Muscle of back (tissue), 3 donors: ENCODE measurements at regions not wholly inside any gene's neighbourhood (a gene's known extent, or its start where the extent isn't known, plus 50 kb on each side); places are given as distances from the start of the nearest gene placed in this dataset.
A peak's percentile ranks its signal among the peaks of the same experiment; 100 is the strongest.

Source experiments
- DNase-seq, 3 donors: peaks; one replicate each; pipeline versions ENCODE4 v3.0.0 to v3.0.0-alpha.2; 2013

GRCh38 chr2:223519471-223519870 lies 82.7 kb downstream of the SCG2 start:
- DNase-seq: no peak

GRCh38 chr2:223522796-223523195 lies 79.4 kb downstream of the SCG2 start:
- no peak for DNase-seq

- DNase-seq: peak in 1 of 3 donors; percentile 20
These were observed 78.6 kb downstream of the SCG2 start for GRCh38 chr2:223523551-223524001.

- DNase-seq: no peak
These were observed 78.1 kb downstream of the SCG2 start for GRCh38 chr2:223524066-223524465.

- DNase-seq: no peak
These were observed 76.1 kb downstream of the SCG2 start for GRCh38 chr2:223526106-223526505.

GRCh38 chr2:223528036-223528435 lies 74.1 kb downstream of the SCG2 start:
- DNase-seq: peak in 2 of 3 donors; percentile 39 to 63

- no peak for DNase-seq
These were observed 72.5 kb downstream of the SCG2 start for GRCh38 chr2:223529696-223530095.

- no peak for DNase-seq
These were observed 71.3 kb downstream of the SCG2 start for GRCh38 chr2:223530811-223531210.

GRCh38 chr2:223532161-223532560 lies 70.0 kb downstream of the SCG2 start:
- no peak for DNase-seq

- DNase-seq: no peak
These were observed 69.4 kb downstream of the SCG2 start for GRCh38 chr2:223532712-223533111.

GRCh38 chr2:223536546-223536945 lies 65.6 kb downstream of the SCG2 start:
- DNase-seq: no peak

- DNase-seq: peak in 2 of 3 donors; percentile 36 to 61
These were observed 65.0 kb downstream of the SCG2 start for GRCh38 chr2:223537115-223537514.

- DNase-seq: peak in 2 of 3 donors; percentile 40 to 74
These were observed 64.2 kb downstream of the SCG2 start for GRCh38 chr2:223537651-223538601.

- peak in 2 of 3 donors; percentile 36 to 78 for DNase-seq
These were observed 63.2 kb downstream of the SCG2 start for GRCh38 chr2:223538920-223539440.

- peak in 1 of 3 donors; percentile 67 for DNase-seq
These were observed 60.6 kb downstream of the SCG2 start for GRCh38 chr2:223541546-223541945.

- DNase-seq: no peak
These were observed 59.7 kb downstream of the SCG2 start for GRCh38 chr2:223542501-223542900.

GRCh38 chr2:223545406-223545805 lies 56.8 kb downstream of the SCG2 start:
- DNase-seq: no peak

- no peak for DNase-seq
These were observed 56.3 kb downstream of the SCG2 start for GRCh38 chr2:223545830-223546229.
